Lung microvascular endothelial cell (primary cell): ENCODE measurements at regions not wholly inside any gene's neighbourhood (a gene's known extent, or its start where the extent isn't known, plus 50 kb on each side); places are given as distances from the start of the nearest gene placed in this dataset.

Source experiments
- DNase-seq, 2 donors: peaks; one replicate each; pipeline versions ENCODE4 v3.0.0 to v3.0.0-alpha.2; 2010; ENCODE audit warnings: low read depth in 2 of 2

DNA sequence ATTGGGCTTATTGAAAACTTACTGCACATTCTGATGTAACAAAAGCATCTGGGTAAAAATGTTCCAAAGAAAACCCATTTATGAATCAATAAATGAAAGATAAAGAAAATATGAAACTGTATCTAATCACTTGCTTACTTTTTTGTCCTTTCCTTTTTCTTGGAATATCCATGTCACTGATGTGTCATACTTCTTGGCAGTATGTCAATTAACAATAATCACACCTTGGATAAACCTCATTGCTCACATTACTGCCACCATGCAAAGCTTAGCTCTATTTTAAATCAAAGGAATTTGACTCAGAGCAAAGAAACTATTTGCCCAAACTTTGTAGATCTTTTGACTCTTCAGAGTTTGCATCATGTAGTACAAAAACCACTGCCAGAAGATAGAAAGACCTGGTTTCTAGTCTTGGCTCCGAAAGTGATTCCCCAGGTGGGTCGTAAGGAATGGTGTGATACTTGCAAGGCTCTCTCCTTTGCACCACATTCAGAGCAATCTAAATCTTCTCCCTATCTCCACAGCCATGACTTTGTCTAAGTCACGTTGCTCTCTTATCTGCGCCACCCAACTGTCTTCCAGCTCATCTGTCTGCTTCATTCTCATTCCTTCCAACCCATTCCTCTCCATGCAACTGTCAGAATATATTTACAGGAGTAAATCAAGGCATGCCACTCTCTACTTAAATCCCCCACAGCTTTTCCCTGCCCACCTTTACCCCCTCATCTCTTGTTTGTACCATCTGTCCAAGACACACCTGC, 311.9 kb downstream of the COG6 start:
- DNase-seq, result no peak

DNA sequence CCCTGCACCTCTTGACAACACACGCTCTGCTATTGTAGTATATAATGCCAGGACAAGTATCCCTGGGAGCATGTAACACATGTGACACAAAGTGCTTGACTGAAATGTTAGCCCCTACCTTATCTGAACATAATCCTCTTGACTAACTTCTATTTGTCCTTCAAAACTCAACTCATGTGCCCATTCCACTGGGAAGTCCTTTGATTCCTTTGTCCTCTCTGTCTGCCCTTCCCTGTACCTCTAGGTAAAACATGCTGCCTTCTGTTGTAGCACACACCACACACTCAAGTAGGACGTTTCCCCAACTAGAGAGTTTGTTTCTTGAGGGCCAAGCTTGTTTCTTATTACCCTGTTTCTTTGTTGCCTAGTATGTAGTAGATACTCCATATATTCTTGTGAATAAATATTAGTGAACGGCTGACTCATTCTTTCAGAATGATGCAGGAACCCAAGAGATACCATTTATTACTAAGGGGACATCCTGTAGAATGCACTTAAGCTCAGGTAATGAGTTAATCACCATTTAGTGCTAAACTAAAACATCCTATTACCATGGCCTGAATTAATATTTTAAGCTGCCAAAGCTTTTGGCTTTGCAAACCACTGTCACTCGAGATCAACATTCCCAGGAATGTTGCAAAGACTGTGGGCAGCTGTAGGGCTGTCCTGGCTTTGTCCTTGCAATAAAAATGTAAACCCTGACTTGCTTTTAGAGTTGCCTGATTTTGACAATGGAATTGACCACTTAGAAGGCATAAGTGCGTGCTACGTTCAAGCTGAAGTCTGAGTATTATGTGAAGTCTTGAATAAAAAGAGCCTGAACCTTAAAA, 313.4 kb downstream of the COG6 start:
- no peak for DNase-seq

DNA sequence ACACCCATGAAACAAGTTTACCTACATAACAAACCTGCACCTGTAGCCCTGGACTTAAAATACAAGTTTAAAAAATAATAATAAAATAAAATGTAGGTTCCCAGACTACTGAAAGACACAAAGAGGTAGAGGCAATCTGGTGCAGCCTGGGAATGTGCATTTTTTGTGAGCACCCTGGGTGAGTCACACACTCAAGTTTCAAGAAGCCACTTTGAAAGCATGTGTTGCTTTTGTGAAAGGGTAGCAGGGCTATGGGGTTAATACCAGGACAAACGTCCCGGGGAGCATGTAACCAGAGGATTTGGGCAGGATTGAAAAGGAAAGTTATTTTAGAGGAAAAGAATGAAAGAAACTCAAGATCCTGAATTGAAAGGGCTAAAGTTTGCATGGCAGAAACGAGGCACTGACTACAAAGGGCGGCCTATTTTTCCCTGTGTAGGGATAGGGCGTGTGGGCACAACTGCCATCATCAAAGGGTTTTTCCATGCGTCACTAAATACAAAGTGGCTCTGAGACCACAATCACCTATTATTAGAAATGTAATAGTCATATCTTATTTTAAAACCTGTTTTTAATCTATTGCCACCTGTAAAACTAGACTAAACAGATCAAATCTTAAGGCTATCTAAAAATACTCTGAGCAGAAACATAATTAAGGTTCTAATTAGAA, 314.9 kb downstream of the COG6 start:
- DNase-seq, result no peak

DNA sequence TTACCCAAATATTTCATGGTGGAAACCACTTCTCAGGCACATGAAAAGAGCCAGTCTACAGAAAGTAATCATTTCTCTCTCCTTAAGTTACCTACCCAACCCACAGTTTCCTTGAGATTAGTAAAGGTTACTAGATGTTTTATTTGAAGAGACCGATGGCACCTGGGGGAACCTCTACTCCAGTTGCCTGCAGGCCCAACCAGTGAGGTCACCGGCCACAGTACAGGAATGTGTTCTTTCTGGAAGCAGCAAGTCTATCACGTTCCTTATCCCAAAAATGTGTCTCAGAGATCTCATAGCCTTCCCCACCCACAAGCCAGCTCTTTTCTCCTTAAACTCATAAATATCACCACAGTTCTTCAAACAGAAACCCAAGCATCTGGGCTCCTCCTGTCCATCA, 316.1 kb downstream of the COG6 start:
- no peak for DNase-seq

DNA sequence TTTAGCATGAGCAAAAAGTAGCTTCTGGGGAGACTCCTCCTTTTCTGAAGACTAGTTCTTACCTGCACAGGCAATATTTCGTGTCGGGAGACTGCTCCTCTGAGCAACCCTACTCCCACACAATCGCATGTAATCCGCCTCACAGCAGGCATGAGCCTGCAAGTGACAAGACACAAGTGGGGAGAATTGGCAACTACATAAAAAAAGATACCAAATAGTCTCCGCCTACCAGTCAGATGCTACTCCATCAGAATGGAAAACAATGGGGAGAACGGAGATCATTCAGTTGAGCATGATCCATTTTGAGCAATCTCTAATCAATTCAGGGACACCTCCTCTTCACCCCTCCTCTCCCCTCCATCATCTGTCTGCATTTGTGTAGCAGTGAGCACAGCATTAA, 321.0 kb downstream of the COG6 start:
- no peak for DNase-seq

DNA sequence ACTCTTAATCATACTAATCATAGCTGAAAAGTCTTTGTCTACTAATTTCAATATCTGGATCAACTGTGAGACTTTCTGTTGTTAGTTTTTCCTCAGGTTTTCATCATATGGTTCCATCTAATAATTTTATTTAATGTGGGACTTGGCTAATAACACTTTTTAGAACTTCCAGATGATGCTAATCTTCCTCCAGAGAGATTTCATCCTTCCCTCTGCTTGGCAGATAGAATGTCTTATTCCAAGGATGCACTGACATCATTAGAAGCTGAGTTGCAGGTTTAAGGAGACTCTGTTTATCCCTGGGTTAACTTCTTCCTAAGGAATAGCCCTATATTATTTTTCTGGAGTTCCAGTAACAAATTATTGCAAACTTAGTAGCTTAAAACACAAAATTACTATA, 325.6 kb downstream of the COG6 start:
- no peak for DNase-seq

DNA sequence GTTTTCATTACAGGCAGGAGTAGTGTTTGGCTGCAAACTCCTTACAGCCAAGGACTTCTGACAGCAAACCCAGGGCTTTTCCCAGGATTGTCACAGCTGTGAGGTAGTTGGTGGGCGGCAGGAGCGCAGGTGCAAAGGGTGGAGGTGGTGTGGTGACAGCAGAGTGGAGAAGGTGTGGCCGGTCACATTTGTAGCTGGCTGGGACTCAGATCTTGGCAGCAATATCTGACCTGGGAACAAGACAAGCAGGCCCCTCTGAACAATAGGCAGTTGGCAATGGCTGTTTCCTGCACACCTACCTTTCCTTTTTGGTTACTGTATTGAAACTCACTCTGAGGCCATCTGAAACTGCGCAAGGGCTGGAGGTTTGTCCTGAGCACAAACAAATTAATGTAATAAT, 327.3 kb downstream of the COG6 start:
- peak in 1 of 2 donors; percentile 45 for DNase-seq

DNA sequence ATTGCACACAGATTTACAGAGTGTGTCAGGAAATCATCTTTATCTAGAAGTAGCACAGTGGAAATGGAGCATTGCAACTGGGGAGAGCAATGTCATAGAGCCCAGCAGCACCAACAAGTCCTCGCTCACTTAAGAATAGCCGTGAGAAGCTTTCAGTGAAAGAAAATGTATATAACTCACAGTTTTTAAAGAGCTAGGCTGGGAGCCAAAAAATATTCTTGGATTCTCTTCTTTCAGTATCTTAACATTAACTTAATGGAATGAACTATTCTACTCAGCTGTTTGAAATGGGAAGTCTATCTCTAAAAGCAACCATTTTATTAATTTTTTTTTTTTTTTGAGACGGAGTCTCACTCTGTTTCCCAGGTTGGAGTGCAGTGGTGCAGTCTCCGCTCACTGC, 329.6 kb downstream of the COG6 start:
- DNase-seq, result no peak

DNA sequence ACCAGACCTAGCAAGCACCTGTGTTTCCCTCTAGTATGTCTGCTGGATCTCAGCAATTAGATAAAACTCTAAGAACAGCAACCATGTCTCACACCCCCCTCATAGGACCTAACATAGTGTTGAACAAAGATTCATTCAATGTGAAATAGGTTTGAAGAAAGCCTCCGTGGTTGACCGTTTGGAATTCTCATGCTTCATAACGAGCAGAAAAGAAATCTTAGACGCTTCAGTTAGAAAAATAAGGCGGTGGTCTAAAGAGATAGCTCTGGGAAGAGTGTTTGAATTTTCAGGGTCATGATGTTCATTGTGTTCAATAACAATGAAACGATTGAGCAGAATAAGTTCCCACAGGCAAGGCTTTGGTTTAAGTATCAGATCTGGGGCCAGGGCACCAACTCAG, 332.9 kb downstream of the COG6 start:
- DNase-seq, result no peak

DNA sequence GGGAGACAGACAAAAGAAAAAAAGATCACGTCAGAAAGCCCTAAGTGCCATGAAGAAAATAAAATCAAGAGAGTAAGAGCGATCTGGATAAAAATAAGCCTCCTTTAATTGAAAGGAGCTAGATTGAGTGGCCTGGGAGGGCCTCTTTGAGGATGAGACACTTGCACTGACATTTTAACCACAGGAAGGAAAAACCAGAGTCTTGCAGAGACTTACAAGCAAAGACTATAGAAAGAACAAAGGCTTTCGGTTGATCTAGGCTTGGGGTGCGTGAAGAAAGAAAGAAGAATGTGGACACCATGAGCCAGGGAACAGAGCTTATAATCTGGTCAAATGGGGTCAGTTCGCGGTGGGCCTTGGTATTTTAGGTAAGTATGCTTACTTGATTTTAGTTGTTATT, 342.7 kb downstream of the COG6 start:
- no peak for DNase-seq

DNA sequence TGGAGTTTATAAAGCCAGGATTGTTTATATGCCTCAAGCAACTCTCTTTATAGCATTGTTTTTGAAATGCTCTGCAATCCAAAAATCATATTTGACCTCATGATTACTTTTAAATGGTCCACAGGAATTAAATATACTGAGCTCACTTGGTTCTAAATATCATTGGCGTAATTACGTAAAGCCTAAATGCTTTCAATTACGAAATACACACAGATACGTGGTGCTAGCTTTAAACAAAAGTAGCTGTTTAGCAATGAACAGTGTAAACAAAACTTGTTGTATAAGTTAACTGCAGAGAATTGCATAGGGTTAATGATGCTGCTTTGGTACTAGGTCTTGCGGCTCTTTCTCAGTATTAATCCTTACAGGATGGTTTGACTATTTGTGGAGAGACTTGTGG, 346.6 kb downstream of the COG6 start:
- no peak for DNase-seq

DNA sequence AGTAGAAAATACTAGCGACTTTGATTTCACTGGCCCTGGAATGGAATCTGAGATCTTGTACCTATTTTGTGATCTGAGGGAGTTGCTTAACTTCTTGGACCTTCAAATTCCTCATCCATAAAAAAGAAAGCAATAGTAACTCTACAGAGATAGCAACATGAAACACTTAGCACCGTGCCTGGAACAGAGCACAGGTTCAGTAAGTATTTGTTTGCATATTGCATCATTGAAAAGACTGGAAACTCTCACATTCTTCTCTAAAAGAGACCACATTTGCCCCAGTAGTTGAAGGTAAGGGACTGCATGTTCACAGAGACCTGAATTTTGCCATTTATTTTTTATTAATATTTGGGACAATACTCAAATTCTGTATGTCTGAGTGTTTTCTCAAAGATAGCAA, 358.1 kb downstream of the COG6 start:
- no peak for DNase-seq

DNA sequence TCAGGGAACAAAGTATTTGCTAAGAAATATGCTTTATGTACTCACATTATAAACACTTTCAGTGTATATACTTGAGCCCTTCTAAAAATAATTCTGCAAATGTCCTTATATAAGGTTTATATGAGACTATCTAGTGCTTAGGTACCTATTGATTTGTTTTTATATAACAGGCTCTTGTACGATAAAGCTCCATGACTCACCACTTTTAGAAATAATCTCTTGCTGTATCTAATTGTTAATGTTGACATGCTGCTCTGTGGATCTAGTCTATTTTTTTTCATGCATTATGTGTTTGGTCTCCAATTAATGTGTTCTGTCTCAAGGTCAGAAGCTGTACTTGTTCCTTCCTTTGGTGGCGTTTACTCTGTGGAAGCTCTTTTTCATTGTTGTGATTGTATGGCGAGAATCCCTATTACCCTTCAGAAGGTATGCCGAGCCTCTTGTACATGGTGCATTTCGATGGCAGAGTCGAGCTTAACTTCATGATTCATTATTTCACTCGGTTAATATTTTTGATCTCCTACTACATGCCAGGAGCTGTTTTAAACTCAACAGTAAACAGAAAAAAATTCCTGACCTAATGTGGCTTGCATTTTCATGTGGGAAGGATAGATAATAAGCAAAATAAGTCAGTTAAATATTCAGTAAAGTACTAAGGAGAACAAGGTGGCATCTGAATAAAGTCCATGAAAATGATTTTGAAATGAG, 361.6 kb downstream of the COG6 start:
- DNase-seq, result peak in 1 of 2 donors; percentile 4

DNA sequence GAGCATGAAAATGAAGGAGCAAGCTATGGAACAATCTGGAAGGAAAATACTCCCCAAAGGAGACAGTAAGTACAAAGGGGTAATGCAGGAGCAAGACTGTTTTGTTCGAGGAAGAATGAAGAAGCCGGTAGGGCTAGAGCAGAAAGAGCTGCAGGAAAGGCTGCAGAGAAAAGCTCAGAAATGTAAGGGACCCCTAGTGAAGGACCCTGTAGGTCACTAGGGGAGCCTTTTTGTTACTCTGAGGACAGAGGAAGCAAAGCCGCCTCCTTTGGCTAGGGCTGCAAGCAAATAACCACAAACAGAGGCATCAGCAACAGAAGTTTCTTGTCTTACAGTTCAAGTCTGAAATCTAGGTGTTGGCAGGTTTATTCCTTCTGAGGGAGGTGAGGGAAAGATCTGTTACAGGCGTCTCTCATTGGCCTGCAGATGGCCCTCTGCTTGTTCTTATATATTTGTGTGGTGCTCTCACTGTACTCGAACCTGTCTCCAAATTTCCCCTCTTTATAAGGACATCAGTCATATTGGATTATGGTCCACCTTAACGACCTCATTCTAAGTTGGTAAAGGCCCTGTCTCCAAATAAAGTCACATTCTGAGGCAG, 362.3 kb downstream of the COG6 start:
- DNase-seq, result no peak

DNA sequence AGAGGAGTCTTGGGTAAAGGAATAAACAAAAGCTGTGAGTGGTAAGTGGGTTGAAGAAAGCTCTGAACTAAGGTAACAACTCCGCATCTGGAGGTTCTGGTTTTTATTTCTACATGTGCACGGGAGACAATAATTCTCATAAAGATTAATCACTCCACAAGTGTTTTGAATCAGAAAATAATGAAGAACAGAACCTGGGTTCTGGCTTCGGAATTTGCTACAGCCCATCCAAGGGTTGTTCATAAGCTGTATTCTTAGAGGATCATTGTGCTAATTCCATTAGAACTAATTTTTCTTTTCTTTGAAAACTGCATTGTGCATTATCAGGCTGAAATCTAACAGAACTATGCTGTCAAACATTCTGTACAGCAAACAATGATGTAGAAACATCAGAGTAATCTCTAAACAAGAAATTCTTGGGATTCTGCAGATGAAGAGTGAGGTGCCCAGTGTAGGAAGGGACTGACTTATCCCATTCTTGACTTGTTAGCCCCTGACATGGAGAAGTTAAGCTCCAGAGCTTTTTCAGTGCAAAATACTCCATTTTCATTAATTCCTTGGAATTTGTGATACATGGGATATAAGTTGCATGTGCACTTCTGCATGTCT, 368.2 kb downstream of the COG6 start:
- no peak for DNase-seq

DNA sequence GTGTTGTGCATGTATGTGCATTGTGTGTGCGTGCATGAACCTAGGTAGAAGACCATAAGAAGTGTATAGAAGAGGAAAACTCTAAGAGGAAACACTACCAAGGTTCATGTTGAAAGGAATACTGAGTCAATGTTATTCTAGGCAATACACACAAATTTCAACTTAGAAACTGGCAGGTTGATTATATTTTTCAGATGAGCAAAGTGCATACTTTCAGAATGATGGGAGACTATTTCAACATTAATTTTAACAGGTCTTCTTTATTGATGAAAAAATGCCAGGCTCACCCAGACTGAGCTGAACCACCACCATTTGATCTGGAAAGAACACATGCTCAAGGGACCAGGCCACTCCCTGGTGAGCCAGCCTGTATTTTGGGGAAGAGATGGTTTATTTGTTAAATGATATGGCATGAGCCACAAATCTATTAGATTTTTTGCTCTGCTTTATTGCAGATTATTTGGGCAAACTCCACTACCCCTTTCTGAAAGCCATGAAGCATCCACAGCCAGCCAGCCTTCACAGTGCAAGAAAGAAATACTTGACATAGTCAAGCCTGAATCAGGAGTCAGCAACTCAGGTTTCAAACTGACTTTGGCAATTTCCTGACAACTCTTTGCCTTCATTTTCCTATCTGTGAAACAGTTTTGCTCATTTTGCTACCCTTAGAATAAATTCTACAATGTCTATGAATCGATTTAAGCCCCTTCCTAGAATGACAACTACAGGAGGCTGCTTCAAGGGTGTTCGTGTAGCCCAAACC, 368.9 kb downstream of the COG6 start:
- no peak for DNase-seq

DNA sequence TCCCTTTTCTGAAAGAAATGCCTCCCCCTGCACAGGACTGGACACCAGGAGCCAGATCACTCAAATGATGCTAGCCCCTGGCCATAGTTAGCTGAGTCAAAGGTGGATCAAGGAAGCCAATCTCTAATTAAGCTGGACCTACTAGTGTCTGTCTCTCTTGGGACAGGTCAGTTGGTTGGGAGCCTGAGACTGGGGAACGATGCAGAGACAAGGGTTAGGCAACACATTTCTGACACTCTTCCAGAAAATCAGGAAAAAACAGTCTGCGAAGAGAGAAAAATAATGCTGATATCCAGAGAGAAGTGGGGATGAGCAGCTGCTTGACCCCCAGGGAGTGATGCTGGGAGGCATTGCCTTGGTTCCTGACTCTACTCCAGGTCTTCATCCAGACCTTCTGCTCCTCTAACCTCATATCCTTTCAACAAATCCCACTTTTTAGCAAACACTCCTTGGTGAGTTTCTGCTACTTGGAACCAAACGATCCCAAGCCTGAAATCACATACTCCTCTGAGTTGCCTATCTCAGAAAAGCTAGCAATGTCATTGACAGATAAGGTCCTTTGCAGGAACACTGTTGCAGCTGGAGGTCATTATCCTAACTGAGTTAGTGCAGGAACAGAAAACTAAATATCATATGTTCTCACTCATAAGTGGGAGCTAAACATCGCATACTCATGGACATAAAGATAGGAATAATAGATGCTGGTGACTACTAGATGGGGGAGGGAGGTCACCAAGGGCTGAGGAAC, 369.7 kb downstream of the COG6 start:
- no peak for DNase-seq

DNA sequence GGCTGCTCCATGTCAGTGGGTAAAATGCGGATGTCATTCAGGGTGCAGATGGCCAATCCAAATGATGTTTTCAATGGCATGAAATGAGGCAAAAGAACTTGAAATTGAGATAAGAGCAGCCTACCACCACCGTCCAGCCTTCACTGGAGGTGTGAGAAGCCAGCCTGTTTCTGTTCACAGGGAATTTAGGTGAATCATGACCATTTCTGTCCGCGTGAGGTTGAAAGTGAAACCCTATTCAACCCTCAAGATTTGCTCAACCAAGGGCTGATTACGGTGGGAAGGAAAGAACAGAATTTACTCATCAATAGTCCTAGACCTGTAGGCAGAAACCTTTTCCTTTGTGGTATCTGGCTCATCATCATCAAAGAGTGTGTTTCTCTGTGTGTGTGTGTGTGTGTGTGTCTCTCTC, 370.7 kb downstream of the COG6 start:
- no peak for DNase-seq

DNA sequence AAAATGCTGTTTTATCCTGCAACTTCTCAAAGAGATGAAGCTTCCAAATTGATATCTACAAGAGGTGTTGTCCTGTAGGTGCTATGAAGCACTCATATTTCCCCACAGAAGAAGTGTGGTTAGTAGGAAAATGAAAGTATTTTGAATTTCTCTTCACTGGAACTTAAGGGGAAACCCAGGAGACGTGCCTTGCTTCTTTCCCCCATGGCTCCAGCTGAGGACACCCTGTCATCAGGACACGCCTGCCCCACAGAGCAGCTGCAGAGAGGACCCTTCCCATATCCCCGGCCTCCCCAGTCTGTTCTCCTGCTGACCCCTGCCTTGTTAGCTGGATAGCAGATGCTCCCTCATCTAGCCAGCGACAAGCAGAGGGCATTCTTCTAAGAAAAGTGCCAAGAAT, 371.3 kb downstream of the COG6 start:
- DNase-seq, result no peak

DNA sequence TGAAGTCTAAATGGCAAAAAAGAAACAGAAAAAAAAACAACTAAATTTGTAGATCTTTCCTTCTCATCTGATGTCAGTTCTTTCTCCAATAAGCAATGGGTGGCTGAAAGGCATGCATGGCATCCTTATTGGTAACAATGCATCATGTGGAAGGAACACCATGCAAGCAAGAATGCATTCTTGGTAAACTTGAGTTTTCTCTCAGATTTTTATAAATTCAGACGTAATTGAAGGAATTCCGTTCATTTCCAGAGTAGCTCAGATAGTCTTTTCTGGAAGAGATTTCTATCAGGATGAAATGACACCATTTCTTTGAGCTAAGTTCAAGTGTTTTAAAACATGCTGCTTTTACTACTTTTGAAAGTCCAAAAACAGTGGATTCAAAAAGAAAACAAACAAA, 373.0 kb downstream of the COG6 start:
- no peak for DNase-seq
